ENCODE measurements at regions not wholly inside any gene's neighbourhood (a gene's known extent, or its start where the extent isn't known, plus 50 kb on each side); places are given as distances from the start of the nearest gene placed in this dataset.

- in situ Hi-C loops (cut with HindIII; ENCODE audit: extremely low pct_ligation_motif_present, low pct_unique_long_range_greater_than_20kb): no loop called here
- TF ChIP-seq HHEX (CRISPR knock-in tag; IDR thresholded peaks at IDR 0.05): no peak
- no peak for TF ChIP-seq SRSF1 (optimal IDR thresholded peaks at IDR 0.05; ENCODE audit: low read depth, low read length)
- no peak for TF ChIP-seq SKIL (CRISPR knock-in tag; IDR thresholded peaks at IDR 0.05; ENCODE audit: borderline replicate concordance)
- no peak for TF ChIP-seq ZNF788 (CRISPR knock-in tag; IDR thresholded peaks at IDR 0.05; ENCODE audit: borderline replicate concordance)
- TF ChIP-seq SPEN (CRISPR knock-in tag; IDR thresholded peaks at IDR 0.05; ENCODE audit: low read depth): no peak
- no peak for TF ChIP-seq NFKB2 (CRISPR knock-in tag; IDR thresholded peaks at IDR 0.05; ENCODE audit: borderline replicate concordance)
- TF ChIP-seq ZNF772 (CRISPR knock-in tag; IDR thresholded peaks at IDR 0.05): no peak
- TF ChIP-seq ZNF407 (CRISPR knock-in tag; IDR thresholded peaks at IDR 0.05; ENCODE audit: not compliant biosample characterization): no peak
- TF ChIP-seq MTA3 (CRISPR knock-in tag; IDR thresholded peaks at IDR 0.05): no peak
- no peak for TF ChIP-seq GTF3A (CRISPR knock-in tag; conservative IDR thresholded peaks at IDR 0.05)
- H3K4me2 ChIP-seq (ENCODE audit: low read depth, low read length): no peak overlapping the region
- WGBS (ENCODE audit: low lambda C conversion rate): 0% methylated on average over 2 of the region's 2 CpGs
- H3K79me2 ChIP-seq (ENCODE audit: insufficient read depth, low read length): no peaks in the 10 kb centered on the region
- no peak for DNase-seq (ENCODE audit: low spot score)
- ChIA-PET POLR2A (no interaction called here), CTCF (ENCODE audit: low intra/inter-chr PET ratio, low total read pairs) (no interaction called here)
- no peaks in the 10 kb centered on the region for H3K36me3 ChIP-seq (replicated peaks in 1 of 2; ENCODE audit: control insufficient read depth in 1 of 2, insufficient read depth in 2 of 2, low read length in 2 of 2)
- H3K4me3 ChIP-seq (replicated peaks in 1 of 3; ENCODE audit: insufficient read depth in 1 of 3, low read depth in 2 of 3, low read length in 3 of 3): no peak overlapping the region
- H4K20me1 ChIP-seq (ENCODE audit: insufficient read depth, low read length): no peaks in the 10 kb centered on the region
- FAIRE-seq: no peak
- H3K9me3 ChIP-seq (ENCODE audit: low read length): peaks cover 73% of the 10 kb centered on the region
- ATAC-seq: no peak
- intact Hi-C loops (cut with micrococcal nuclease; ENCODE audit: unreplicated experiment): no loop called here
- H3K27me3 ChIP-seq (ENCODE audit: control insufficient read depth in 1 of 2, insufficient read depth in 2 of 2, low read length in 2 of 2): no peaks in the 10 kb centered on the region
- no TSS peak for BruUV-seq (replicated peaks)
- H2AFZ ChIP-seq (ENCODE audit: low read length): no peak overlapping the region
- H3K9ac ChIP-seq (ENCODE audit: insufficient read depth, low read depth, low read length): no peak overlapping the region
- H3K4me1 ChIP-seq (ENCODE audit: insufficient read depth, low read length): no peaks in the 10 kb centered on the region
- H3K27ac ChIP-seq (ENCODE audit: extremely low read length, insufficient read depth, low read length): no peak overlapping the region
Measured at GRCh38 chr16:61181982-61182381, 854.3 kb downstream of the CDH8 start.

Measured in HepG2 (cell line).